ENCODE measurements at regions not wholly inside any gene's neighbourhood (a gene's known extent, or its start where the extent isn't known, plus 50 kb on each side); places are given as distances from the start of the nearest gene placed in this dataset.

GRCh38 chr13:105996391-105997025 is 539.0 kb downstream of the EFNB2 start:
- no peak for DNase-seq (ENCODE audit: low spot score)
- Histone ChIP-seq H3K27ac (ENCODE audit: low read depth, low read length, poor library complexity, severe bottlenecking) (no peak overlapping the region), H3K36me3 (ENCODE audit: insufficient read depth, low read length) (no peaks in the 10 kb centered on the region), H3K4me1 (ENCODE audit: insufficient read depth, low read length, poor library complexity, severe bottlenecking) (no peaks in the 10 kb centered on the region), H4K20me1 (ENCODE audit: insufficient read depth, low read length) (no peaks in the 10 kb centered on the region), H3K79me2 (ENCODE audit: insufficient read depth, low read depth, low read length) (no peaks in the 10 kb centered on the region), H3K9me2 (ENCODE audit: insufficient read depth, low read length) (no peaks in the 10 kb centered on the region), H3K9me3 (ENCODE audit: low read length) (no peaks in the 10 kb centered on the region), H3K4me2 (ENCODE audit: low read length) (no peak overlapping the region), H3K4me3 (ENCODE audit: low read depth, low read length, poor library complexity, severe bottlenecking) (no peak overlapping the region), H2AFZ (ENCODE audit: low read length) (no peak overlapping the region)
- BruUV-seq (replicated peaks): no TSS peak
- ChIA-PET CTCF (ENCODE audit: unreplicated experiment) (no interaction called here), POLR2A (no interaction called here)
- intact Hi-C loops (cut with micrococcal nuclease; ENCODE audit: unreplicated experiment): no loop called here
- TF ChIP-seq CTCF (conservative IDR thresholded peaks at IDR 0.05; ENCODE audit: low read length) (no peak), EZH2phosphoT487 (IDR thresholded peaks at IDR 0.05; ENCODE audit: borderline replicate concordance, low read depth, low read length) (no peak)

- no peak for DNase-seq (ENCODE audit: low spot score)
- H3K9me3 ChIP-seq (ENCODE audit: low read length): no peaks in the 10 kb centered on the region
- no peaks in the 10 kb centered on the region for H3K9me2 ChIP-seq (ENCODE audit: insufficient read depth, low read length)
- BruUV-seq (replicated peaks): no TSS peak
- intact Hi-C loops (cut with micrococcal nuclease; ENCODE audit: unreplicated experiment): no loop called here
- no peaks in the 10 kb centered on the region for H4K20me1 ChIP-seq (ENCODE audit: insufficient read depth, low read length)
- POLR2A ChIA-PET: no interaction called here
- H2AFZ ChIP-seq (ENCODE audit: low read length): no peak overlapping the region
- H3K27ac ChIP-seq (ENCODE audit: low read depth, low read length, poor library complexity, severe bottlenecking): no peak overlapping the region
- no peaks in the 10 kb centered on the region for H3K4me1 ChIP-seq (ENCODE audit: insufficient read depth, low read length, poor library complexity, severe bottlenecking)
- CTCF ChIA-PET (ENCODE audit: unreplicated experiment): no interaction called here
- H3K79me2 ChIP-seq (ENCODE audit: insufficient read depth, low read depth, low read length): no peaks in the 10 kb centered on the region
- H3K36me3 ChIP-seq (ENCODE audit: insufficient read depth, low read length): no peaks in the 10 kb centered on the region
- no peak overlapping the region for H3K4me2 ChIP-seq (ENCODE audit: low read length)
- no peak for TF ChIP-seq EZH2phosphoT487 (IDR thresholded peaks at IDR 0.05; ENCODE audit: borderline replicate concordance, low read depth, low read length)
- TF ChIP-seq CTCF (conservative IDR thresholded peaks at IDR 0.05; ENCODE audit: low read length): no peak
- no peak overlapping the region for H3K4me3 ChIP-seq (ENCODE audit: low read depth, low read length, poor library complexity, severe bottlenecking)
Measured at GRCh38 chr13:105994340-105994739, 541.1 kb downstream of the EFNB2 start.

GRCh38 chr13:105991622-105992277 is 543.7 kb downstream of the EFNB2 start:
- Histone ChIP-seq H3K4me2 (ENCODE audit: low read length) (no peak overlapping the region), H3K9me2 (ENCODE audit: insufficient read depth, low read length) (no peaks in the 10 kb centered on the region), H3K79me2 (ENCODE audit: insufficient read depth, low read depth, low read length) (no peaks in the 10 kb centered on the region), H3K36me3 (ENCODE audit: insufficient read depth, low read length) (no peaks in the 10 kb centered on the region), H2AFZ (ENCODE audit: low read length) (no peak overlapping the region), H4K20me1 (ENCODE audit: insufficient read depth, low read length) (no peaks in the 10 kb centered on the region), H3K9me3 (ENCODE audit: low read length) (no peaks in the 10 kb centered on the region), H3K27ac (ENCODE audit: low read depth, low read length, poor library complexity, severe bottlenecking) (no peak overlapping the region), H3K4me3 (ENCODE audit: low read depth, low read length, poor library complexity, severe bottlenecking) (no peak overlapping the region), H3K4me1 (ENCODE audit: insufficient read depth, low read length, poor library complexity, severe bottlenecking) (no peaks in the 10 kb centered on the region)
- DNase-seq (ENCODE audit: low spot score): no peak
- ChIA-PET CTCF (ENCODE audit: unreplicated experiment) (no interaction called here), POLR2A (no interaction called here)
- no peak for TF ChIP-seq CTCF (conservative IDR thresholded peaks at IDR 0.05; ENCODE audit: low read length)
- no peak for TF ChIP-seq EZH2phosphoT487 (IDR thresholded peaks at IDR 0.05; ENCODE audit: borderline replicate concordance, low read depth, low read length)
- intact Hi-C loops (cut with micrococcal nuclease; ENCODE audit: unreplicated experiment): no loop called here
- BruUV-seq (replicated peaks): no TSS peak

Measured in OCI-LY7 (cell line).